Neural crest cell (in vitro differentiated cells): ENCODE measurements at regions not wholly inside any gene's neighbourhood (a gene's known extent, or its start where the extent isn't known, plus 50 kb on each side); places are given as distances from the start of the nearest gene placed in this dataset.
"Not testable (repeated sequence)": the region's sequence is repeated elsewhere in the genome, so short reads cannot be mapped to it uniquely, and the experiment has no call there.

Experiments
- DNase-seq: peaks from one replicate; pipeline ENCODE4 v3.0.0; 2021; ENCODE audit warnings: low read depth, mixed read lengths, low spot score
- H3K27ac Mint-ChIP-seq: one replicate; pipeline ENCODE4 v1.8.0; 2021; ENCODE audit warnings: mild to moderate bottlenecking, mixed read lengths; ENCODE audit not compliant: unreplicated experiment
- H3K27me3 Mint-ChIP-seq: 2 replicates; pipeline ENCODE4 v1.8.0; 2021; ENCODE audit warnings: low read depth, mild to moderate bottlenecking, mixed read lengths
- H3K36me3 Mint-ChIP-seq: 2 replicates; pipeline ENCODE4 v1.8.0; 2021; ENCODE audit warnings: low read depth, mild to moderate bottlenecking, mixed read lengths
- H3K4me1 Mint-ChIP-seq: 2 replicates; pipeline ENCODE4 v1.8.0; 2021; ENCODE audit warnings: mixed read lengths
- H3K4me3 Mint-ChIP-seq: one replicate; pipeline ENCODE4 v1.8.0; 2021; ENCODE audit warnings: mild to moderate bottlenecking, mixed read lengths
- H3K9me3 Mint-ChIP-seq: 2 replicates; pipeline ENCODE4 v1.8.0; 2021; ENCODE audit warnings: mixed read lengths
- CTCF ChIP-seq: fragments of 200-600 bp; sonication (generic); conservative IDR thresholded peaks from 2 replicates; pipeline ENCODE4 v1.5.0; 2021; ENCODE audit warnings: antibody characterized with exemption, mild to moderate bottlenecking

- Mint-ChIP-seq H3K4me1 (no peaks in the 10 kb centered on the region), H3K36me3 (peaks cover 2% of the 10 kb centered on the region), H3K9me3 (peaks cover 6% of the 10 kb centered on the region), H3K27me3 (no peaks in the 10 kb centered on the region), H3K27ac (no peak overlapping the region), H3K4me3 (no peak overlapping the region)
- DNase-seq: no peak
- no peak for TF ChIP-seq CTCF
These were observed 732.5 kb downstream of the GALC start for GRCh38 chr14:87260460-87260859.

GRCh38 chr14:87257421-87257820 lies 735.6 kb downstream of the GALC start:
- Mint-ChIP-seq H3K4me1 (no peaks in the 10 kb centered on the region), H3K9me3 (peaks cover 5% of the 10 kb centered on the region), H3K27me3 (no peaks in the 10 kb centered on the region), H3K36me3 (peaks cover 2% of the 10 kb centered on the region), H3K4me3 (no peak overlapping the region), H3K27ac (no peak overlapping the region)
- no peak for TF ChIP-seq CTCF
- DNase-seq: no peak

- no peak for DNase-seq
- peaks cover 2% of the 10 kb centered on the region for H3K9me3 Mint-ChIP-seq
- no peaks in the 10 kb centered on the region for H3K4me1 Mint-ChIP-seq
- H3K36me3 Mint-ChIP-seq: peaks cover 2% of the 10 kb centered on the region
- no peaks in the 10 kb centered on the region for H3K27me3 Mint-ChIP-seq
- H3K4me3 Mint-ChIP-seq: no peak overlapping the region
- no peak for TF ChIP-seq CTCF
- no peak overlapping the region for H3K27ac Mint-ChIP-seq
These were observed 737.9 kb downstream of the GALC start for GRCh38 chr14:87255058-87255457.

- Mint-ChIP-seq H3K4me1 (no peaks in the 10 kb centered on the region), H3K9me3 (peaks cover 2% of the 10 kb centered on the region), H3K4me3 (no peak overlapping the region), H3K27me3 (no peaks in the 10 kb centered on the region), H3K36me3 (peaks cover 2% of the 10 kb centered on the region), H3K27ac (no peak overlapping the region)
- TF ChIP-seq CTCF: no peak
- DNase-seq: no peak
These were observed 738.6 kb downstream of the GALC start for GRCh38 chr14:87254331-87254874.

GRCh38 chr14:87253791-87254190 lies 739.2 kb downstream of the GALC start:
- H3K36me3 Mint-ChIP-seq, H3K27ac Mint-ChIP-seq, H3K4me1 Mint-ChIP-seq, H3K4me3 Mint-ChIP-seq, H3K27me3 Mint-ChIP-seq, DNase-seq, H3K9me3 Mint-ChIP-seq: not testable (repeated sequence)

- no peaks in the 10 kb centered on the region for H3K36me3 Mint-ChIP-seq
- no peak overlapping the region for H3K4me3 Mint-ChIP-seq
- H3K27ac Mint-ChIP-seq: no peak overlapping the region
- no peaks in the 10 kb centered on the region for H3K27me3 Mint-ChIP-seq
- no peaks in the 10 kb centered on the region for H3K9me3 Mint-ChIP-seq
- no peak for TF ChIP-seq CTCF
- H3K4me1 Mint-ChIP-seq: no peaks in the 10 kb centered on the region
- no peak for DNase-seq
These were observed 740.9 kb downstream of the GALC start for GRCh38 chr14:87252103-87252502.
